GM18868 (cell line): ENCODE measurements at regions not wholly inside any gene's neighbourhood (a gene's known extent, or its start where the extent isn't known, plus 50 kb on each side); places are given as distances from the start of the nearest gene placed in this dataset.

Source experiments
- ATAC-seq: cut with Tn5 transposase; IDR thresholded peaks from one replicate; pipeline ENCODE4 v1.9.1; 2021; ENCODE audit warnings: mild to moderate bottlenecking, moderate library complexity; ENCODE audit not compliant: unreplicated experiment

DNA sequence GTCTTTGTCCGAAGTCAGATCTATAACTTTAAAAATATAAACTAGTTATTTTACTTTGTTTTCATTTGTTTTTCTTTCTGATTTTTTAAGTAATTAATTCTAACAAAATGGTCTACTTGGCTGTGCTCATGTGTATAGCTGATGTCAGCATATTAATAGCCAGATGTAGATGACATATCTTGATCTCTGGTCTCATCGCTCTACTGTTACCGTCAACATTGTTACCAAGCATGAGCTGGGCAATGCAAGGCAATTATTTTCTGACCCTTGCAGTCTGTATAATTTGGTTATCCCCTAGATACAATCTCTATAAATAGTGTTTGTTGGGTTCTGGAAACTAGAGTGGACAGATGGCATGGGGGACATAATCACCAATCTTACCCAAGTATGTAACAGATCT, 151.6 kb upstream of the PTPRK start:
- ATAC-seq: no peak

DNA sequence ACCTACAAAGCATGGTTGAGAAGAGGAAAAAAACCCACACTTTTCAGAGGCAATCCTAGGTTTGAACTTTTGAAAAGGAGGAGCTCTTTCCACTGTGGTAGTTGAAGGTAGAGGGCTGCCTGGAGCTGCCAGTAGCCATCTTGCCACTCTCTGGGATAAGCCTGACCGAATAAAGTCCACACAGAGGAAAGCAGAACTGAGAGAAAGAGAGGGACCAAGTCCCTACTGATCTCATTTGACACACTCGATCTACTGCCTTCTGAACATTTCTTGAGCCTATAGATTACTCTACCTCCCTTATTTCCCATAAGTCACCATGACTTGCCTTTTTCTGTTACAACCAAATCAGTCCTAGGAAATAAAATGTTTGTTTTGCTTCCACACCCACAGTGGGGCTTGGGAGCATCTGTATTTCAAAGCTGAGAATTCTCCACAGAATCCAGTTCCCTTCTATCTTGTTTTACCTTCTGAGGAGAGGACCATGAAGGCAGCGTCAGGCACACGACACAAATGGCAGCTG, 147.0 kb upstream of the PTPRK start:
- peak; percentile 52 for ATAC-seq

DNA sequence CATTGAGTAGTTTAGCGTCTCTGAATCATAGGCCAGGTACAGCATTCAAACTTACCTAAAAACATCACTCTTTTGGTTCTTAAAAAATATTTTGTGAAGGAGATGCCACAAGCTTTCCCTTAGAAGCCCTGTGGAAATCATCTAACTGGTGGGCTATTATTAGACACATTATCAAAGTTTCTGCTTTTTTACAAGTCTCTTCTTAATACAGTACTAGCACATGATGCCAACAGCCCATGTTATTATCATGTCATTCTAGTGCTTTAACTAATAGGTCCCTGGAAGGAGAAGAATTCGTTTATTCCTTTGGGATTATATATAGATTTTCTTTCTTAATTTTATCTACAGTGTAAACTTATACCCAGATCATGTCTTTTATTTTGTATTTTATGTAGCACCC, 146.0 kb upstream of the PTPRK start:
- no peak for ATAC-seq

DNA sequence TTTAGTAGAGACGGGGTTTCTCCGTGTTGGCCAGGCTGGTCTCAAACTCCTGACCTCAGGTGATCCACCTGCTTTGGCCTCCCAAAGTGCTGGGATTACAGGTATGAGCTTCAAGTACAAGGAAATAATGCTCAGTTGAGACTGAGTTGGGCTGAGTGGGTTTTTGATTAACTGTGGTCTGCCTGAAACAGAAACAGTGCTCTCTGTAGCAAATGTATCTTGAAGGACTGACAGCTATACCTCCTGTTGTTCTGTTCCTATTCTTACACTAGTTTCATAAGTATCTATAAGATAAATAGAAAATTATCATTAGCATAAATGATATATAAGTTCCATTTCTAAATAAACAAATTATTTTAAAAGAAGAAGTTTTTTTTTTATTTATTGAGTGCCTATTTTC, 142.8 kb upstream of the PTPRK start:
- peak; percentile 41 for ATAC-seq

DNA sequence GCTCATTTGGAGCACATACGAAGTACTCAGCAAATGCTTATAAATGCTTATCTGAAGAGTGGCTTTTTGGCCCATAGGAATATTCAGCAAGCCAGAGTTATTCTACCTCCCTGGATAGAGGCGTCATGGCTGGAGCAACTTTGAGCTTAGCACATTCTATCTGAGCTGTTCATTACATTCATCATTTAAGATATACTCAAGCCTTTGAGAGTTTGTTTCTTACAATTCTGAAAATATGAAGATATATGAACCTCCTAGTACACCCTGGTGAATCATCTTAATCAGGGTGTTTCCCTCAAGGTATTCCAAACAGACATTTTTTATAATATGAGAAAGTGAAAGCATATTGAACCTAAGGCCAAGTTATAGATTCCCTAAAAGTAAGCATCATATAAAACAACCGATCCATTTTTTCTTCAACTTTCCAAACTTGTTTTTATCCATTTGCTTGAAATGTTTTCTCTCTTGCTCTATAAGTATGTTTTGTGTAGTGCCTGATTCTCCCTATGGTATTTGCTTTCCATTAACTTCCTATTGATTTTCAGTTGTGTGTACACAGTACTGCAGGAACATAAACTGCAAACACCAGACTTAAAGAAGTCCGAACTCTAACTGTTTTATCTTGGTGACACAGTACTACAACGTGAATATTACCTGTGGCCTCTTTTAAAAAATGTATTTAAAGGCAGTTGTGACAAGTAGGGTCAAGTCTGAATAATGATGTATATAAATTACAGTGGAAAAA, 139.7 kb upstream of the PTPRK start:
- no peak for ATAC-seq

DNA sequence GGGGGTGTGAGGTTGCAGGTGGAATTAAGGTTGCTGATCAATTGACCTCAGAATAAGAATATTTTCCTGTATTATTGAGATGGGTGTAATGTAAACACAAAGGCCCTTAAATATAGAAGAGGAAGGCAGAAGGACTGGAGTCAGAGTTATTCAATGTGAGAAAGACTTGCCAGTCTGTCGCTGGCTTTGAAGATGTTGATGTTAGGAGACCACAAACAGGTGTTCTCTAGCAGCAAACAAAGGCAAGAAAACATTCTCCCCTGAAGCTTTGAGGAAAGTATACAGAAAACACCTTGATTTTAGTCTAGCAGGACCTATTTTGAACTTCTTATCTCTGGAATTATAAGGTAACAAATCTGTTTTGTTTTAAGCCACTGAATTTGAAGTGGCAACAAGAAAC, 138.9 kb upstream of the PTPRK start:
- ATAC-seq: no peak

DNA sequence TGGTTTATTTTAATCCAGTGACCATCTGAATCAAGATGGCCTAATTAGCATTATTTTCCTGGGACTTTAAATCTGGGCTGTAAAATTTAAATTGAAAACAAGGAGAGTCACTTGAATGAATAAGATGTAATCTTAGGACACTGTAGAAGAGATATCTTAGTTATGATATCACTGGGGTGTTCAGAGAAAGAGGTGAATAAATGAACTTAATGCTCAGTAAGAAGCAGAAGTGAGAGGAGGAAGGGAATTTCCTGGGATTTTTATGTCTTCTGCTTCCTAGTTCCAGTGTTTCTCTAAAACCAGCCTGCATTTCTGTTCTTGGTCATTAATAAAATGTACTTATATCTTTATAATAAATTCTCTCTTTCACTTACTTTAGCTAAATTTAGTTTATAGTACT, 136.8 kb upstream of the PTPRK start:
- peak; percentile 48 for ATAC-seq

DNA sequence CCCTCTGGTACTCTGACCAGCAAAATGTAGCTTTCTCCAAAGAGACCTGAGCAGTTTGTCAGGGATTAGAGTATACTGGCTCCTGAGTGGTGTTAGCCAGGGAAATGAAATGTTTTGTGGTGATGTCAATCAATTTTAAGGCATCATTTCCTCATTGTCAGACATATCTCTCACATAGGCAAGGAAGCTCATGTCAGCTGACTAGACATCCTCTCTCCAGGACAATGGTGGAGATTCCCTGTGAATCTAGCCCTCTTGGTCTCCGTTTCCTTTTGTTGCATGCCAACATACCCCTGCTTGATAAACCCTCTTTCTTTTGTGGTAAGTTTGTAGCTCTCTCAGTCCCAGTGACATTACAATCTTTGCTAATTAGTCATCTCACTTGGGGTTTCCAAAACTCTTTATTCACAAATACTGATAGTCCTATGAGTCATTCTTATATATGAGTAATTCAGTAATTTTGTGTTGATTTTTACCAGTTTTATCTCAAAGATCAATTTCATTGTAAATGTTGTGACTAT, 135.6 kb upstream of the PTPRK start:
- ATAC-seq: peak; percentile 82

DNA sequence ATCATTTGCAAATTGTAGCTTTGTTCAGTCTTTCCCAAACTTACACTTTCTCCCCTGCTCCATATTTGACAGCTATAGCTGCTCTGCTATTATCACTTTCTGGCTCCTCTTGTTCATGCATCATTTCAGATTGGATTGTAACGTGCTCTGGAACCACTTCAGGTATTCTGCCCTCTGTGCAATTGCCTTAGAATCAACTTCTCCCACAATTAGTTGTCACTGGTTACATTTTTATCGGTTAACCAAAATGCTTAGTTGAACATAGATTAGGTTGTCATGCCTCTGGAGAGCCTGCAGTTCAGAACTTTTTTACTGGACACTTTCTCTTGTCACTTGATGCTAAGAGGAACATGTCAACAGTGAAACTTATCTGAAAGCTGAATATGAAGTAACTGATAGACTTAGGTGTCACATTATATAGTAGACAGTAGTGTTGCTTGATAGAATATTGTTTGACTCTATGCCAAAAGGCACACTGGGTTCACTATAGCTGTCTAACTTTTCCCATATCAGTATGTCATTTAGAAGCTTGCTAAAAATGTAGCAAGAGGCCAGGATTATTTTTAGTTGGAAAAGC, 127.7 kb upstream of the PTPRK start:
- ATAC-seq: no peak

DNA sequence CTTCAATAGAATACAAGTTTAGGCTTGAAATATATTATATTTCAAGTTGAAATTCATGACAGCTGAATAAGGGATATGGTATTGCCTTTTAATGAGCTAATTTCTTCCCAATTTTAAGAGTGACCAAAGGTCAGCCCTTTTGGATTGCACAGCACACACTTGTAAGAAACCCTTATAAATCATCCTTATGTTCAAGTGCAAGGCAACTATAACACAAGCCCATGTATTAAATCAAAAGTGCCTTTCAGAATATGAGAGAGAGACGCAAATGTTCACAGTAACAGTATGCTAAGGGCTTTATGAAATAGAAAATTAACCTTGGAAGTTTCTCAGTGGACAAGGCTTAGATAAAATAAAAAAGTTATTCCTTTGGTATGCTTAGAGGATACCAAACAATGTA, 121.7 kb upstream of the PTPRK start:
- no peak for ATAC-seq

DNA sequence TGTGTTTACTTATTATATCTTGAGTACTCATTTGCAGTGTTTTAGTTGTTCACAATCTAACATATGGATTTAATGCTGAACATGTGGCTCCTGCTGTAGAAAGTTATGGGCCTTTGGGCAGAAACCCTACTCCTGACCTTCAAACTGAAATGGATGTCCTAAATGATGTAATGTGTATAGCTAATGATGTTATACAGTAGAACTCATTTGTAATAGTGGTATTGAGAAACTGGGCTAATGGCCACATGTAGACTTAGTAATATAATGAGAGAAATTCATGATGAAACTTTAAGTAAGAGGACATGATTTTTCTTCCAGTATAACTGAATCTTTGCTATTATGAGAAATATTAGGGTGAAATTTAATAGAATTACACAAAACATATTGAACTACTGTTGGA, 121.3 kb upstream of the PTPRK start:
- ATAC-seq: no peak

DNA sequence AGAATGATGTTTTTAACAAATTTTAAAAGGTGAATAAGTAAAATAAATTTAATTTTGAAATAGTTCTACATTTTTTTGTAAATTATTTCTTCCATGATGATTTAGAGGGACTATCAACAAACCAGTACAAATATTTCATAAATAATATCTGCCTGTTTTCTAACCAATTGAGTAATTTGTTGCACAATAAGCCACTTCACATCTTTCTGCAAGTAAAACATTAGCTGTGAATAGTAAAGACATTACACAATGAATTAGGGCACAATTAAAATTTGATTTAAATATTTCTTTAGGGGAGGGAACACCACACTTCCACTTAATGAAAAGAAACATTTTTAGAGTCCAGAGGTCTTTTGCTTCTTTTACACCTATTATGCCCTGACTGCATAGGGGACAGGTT, 118.4 kb upstream of the PTPRK start:
- ATAC-seq: no peak

DNA sequence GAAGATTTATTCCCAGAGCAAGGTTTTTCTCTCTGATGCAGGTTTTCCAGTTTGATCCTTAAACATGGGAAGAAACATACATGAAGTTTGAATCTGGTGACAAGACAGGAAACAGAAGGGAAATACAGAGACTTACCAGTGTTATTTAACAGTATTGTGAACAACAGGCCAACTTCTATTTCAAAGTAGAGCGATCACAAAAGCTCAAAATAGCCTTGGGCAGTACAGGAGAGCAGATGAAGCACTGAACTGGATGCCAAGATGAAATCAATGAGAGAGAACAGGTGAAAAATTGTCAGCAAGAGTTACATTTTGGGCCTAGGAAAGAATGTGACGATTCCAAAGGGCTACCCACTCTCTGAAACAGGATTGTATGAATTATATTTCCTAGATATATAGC, 114.8 kb upstream of the PTPRK start:
- ATAC-seq: no peak

DNA sequence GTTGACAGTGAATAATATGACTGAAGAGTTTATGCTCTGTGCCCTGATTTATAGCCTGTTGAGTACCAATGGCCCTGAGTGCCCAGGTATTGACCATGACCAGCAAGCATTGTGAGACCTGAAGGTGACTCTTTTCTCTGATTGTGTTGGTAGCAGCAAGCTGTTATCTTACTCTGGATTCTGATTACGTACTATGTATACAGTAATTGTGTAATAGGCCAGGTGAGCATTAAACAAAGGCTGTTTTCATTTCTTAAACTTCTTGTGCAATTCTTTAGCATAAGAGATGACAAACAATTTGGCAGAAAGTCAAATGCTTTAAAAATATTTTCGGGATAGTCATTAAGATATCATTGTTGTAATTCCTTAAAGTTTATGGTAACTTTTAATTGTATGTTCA, 111.7 kb upstream of the PTPRK start:
- ATAC-seq: no peak

DNA sequence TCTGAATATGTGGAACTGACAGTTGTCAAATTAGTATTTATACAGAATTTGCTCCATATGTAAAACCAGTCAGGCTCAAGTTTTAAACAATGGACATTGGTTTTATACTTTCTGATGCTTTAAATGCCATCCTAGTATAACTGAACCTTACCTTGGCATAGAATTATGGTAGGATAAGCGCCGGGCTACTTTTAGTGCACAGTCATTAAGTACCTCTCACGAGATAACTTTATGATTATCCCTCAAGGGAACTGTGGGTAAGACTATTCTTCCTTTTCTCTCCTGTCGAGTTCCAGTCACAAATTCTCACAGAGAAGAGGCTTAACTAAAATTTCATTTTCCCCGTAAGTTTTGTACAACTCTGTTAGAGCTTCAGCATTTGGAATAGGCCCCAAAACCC, 110.6 kb upstream of the PTPRK start:
- no peak for ATAC-seq

DNA sequence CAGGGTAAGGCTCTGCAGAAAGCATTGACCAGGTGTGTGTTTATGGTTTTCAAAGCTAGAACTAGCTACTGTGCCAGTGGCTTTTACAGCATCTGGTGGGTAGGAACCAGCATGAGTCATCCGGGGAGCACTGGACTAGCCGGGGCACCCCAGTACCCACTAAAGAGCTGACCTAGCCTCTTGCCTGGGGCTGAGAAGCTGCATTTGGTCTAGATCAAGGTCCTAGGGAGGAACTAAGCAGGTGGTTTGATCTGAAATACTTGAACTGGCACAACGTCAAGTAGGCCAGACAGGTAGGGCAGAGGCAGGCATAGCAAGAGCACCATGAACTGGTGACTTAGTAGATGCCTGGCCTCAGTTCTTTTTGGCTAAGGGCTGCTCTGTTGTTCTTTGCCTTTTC, 109.8 kb upstream of the PTPRK start:
- peak; percentile 48 for ATAC-seq

DNA sequence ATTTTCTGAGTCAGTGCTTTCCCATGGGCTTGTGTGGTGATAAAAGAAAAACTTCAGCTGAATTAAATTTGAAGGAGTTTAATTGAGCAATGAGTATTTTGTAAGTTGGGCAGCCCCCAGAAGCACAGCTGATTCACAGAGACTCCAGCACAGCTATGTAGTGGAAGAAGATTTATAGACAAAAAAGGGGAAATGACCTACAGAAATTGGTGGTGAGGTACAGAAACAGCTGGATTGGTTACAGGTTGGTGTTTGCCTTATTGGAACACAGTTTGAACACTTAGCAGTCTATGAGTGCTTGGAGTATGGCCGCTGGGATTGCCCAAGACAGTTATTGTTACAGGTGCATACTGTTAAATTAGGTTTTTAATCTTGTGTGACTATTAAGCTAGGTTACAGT, 96.9 kb upstream of the PTPRK start:
- ATAC-seq: no peak

DNA sequence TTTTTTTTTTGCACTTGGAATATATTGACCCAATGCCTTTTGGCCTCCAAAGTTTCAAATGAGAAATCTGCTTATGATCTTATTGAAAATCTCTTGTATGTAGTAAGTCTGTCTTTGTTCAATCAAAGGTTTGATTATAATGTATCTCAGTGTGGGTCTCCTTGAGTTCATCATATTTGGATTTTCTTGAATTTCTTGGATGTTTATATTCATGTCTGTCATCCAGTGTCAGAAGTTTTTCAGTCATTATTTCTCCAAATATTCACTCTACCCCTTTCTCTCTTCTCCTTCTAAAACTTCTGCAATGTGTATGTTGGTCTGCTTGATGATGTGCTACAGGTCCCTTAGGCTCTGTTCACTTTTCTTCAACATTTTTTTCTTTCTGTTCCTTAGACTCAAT, 95.9 kb upstream of the PTPRK start:
- no peak for ATAC-seq

DNA sequence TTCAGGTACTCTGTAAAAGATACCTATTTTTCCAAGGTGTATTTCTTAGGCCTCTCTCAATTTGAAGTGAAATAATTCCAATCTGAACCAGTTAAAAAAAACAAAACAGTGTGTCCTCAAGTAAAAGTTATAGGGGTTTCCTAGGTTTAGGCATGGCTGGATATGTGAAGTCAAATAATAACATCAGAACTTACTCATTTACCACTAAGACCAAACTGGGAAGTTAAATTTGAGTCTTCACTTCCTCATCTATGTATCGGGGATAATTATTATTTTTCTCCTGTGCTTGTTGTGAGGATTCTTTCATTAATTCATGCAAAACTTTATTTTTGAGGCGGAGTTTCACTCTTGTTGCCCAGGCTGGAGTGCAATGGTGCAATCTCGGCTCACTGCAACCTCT, 86.2 kb upstream of the PTPRK start:
- ATAC-seq: peak; percentile 78

DNA sequence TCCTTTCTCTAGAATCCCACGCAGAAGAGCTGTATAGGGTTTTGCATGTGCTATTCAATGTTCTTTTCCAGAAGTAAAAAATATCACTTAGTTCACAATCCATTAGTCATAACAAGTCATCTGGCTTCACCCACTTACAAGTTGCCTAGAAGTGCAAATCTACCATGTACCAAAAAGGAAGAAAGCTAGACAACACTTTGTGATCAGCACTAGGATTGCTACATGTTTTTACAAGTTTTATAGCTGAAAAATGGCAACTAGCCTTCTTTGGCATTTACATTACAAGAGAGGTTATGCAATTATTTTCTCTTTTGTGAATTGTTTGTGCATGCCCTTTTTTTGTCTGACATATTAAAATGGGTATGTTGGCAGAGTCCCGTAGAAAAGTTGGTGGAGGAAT, 85.6 kb upstream of the PTPRK start:
- ATAC-seq: no peak

DNA sequence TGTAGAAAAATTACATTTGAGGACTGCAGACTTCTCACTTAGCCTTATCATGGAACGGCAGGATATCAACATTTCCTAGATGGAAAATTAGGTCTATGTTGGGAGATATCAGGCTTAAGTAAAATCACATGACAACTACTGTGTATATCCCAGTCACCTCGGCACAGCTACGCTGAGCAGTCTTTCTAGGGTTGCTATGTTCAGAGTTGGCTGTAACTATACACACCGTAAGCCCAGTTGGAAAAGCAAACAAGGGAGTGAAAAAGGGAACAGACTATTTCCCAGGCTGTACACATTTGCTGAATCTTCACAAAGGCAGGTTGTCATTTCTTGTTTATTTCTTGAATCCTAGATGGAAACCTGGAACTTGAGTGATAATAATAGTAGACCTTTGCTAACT, 80.7 kb upstream of the PTPRK start:
- no peak for ATAC-seq

DNA sequence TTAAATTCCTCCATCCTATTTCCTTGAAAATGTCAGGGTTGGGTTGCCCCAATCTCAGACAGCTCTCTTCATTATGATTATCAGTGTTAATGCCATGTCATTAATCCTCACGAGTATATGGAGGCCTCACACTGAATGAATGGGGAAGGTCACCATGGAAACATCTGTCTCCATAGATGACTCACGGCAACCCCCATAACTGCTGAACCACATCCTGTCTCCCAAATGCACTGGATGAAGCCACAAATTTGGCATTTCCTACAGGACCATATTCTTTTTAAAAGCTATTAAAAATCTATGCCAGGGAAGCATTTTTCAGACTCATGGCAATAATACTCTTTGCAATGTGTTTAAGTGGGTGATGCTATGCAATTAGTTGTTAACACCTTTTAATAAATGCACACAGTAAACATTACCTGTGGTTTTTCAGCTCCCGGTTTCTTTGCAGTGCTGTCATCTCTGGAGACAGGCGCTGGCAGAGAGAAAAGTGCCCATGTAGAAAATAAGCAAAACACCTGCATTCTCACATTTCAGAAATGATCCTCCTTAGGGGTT, 80.1 kb upstream of the PTPRK start:
- peak; percentile 67 for ATAC-seq
